IPS DF 4.7 (cell line): ENCODE measurements at regions not wholly inside any gene's neighbourhood (a gene's known extent, or its start where the extent isn't known, plus 50 kb on each side); places are given as distances from the start of the nearest gene placed in this dataset.

Experiments used
- DNase-seq: peaks from one replicate; pipeline ENCODE4 v3.0.0-alpha.2; 2013; ENCODE audit warnings: low spot score; ENCODE audit errors: extremely low read depth

GRCh38 chr6:137271245-137272183 lies 52.3 kb upstream of the IFNGR1 start:
- DNase-seq: no peak

GRCh38 chr6:137269803-137270202 lies 50.6 kb upstream of the IFNGR1 start:
- DNase-seq: no peak

- no peak for DNase-seq
Measured at GRCh38 chr6:137269347-137269746, 50.2 kb upstream of the IFNGR1 start.
